Prostate gland (tissue), 2 donors: ENCODE measurements at regions not wholly inside any gene's neighbourhood (a gene's known extent, or its start where the extent isn't known, plus 50 kb on each side); places are given as distances from the start of the nearest gene placed in this dataset.

ENCODE experiments used
- POLR2A ChIP-seq: fragments of 450-650 bp; IDR thresholded peaks from one replicate; pipeline ENCODE4 v1.6.1; 2016; ENCODE audit warnings: antibody characterized with exemption, mild to moderate bottlenecking
- POLR2AphosphoS5 ChIP-seq: sonication (generic); formaldehyde crosslinking; IDR thresholded peaks from one replicate; pipeline ENCODE4 v1.6.1; 2017; ENCODE audit warnings: antibody characterized with exemption
- TF ChIP-seq, protein P1 (sequence below), 4 experiments: fragments of 200-600 bp in 2 of 4; fragments of 450-650 bp in 2 of 4; sonication (generic) in 2 of 4; IDR thresholded peaks; 1 replicate in 3 of 4; 2 replicates in 1 of 4; pipeline ENCODE4 v1.5.1; 2016 to 2019; ENCODE audit warnings: antibody characterized with exemption in 4 of 4, mild to moderate bottlenecking in 2 of 4, moderate library complexity in 2 of 4

DNA sequence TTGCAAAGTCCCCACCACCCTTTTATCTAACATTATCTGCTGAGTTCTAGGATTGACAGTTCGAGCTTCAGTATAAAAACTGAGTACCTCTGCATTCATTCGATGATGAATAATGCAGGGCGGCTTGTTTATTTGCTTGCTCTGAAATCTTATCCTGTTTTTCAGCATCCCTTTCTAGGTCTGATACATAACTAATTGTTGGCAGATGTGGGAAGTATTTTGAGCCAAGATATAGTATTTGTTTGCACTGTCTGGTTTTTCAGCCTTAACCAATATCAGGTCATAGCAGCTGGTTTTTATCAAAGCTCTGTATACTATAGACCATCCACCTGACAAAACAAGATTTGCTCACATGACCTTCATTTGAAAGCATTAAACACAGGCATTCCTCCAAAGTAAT is 161.4 kb downstream of the TFEC start:
- TF ChIP-seq, protein P1, sequence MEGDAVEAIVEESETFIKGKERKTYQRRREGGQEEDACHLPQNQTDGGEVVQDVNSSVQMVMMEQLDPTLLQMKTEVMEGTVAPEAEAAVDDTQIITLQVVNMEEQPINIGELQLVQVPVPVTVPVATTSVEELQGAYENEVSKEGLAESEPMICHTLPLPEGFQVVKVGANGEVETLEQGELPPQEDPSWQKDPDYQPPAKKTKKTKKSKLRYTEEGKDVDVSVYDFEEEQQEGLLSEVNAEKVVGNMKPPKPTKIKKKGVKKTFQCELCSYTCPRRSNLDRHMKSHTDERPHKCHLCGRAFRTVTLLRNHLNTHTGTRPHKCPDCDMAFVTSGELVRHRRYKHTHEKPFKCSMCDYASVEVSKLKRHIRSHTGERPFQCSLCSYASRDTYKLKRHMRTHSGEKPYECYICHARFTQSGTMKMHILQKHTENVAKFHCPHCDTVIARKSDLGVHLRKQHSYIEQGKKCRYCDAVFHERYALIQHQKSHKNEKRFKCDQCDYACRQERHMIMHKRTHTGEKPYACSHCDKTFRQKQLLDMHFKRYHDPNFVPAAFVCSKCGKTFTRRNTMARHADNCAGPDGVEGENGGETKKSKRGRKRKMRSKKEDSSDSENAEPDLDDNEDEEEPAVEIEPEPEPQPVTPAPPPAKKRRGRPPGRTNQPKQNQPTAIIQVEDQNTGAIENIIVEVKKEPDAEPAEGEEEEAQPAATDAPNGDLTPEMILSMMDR (IDR thresholded peaks at IDR 0.05): no peak
- TF ChIP-seq POLR2A (no peak), POLR2AphosphoS5 (no peak)
